Activated CD4-positive, alpha-beta T cell treated with anti-CD3 and anti-CD28 coated beads for 36 hours (primary cell): ENCODE measurements at regions not wholly inside any gene's neighbourhood (a gene's known extent, or its start where the extent isn't known, plus 50 kb on each side); places are given as distances from the start of the nearest gene placed in this dataset.
"Not testable (repeated sequence)": the region's sequence is repeated elsewhere in the genome, so short reads cannot be mapped to it uniquely, and the experiment has no call there.

Experiments used
- ATAC-seq: fragments of 200-7000 bp; cut with Tn5 transposase; one replicate; pipeline ENCODE4 v1.10.0; 2021; ENCODE audit warnings: mild to moderate bottlenecking, moderate library complexity
- CTCF ChIA-PET: fragments of 350-600 bp; sonication (Branson Sonifier 250); formaldehyde crosslinking; loops from one replicate; lab custom pipeline; 2021; ENCODE audit warnings: antibody characterized with exemption; lab: Charles Lee
- POLR2A ChIA-PET: fragments of 350-600 bp; sonication (Branson Sonifier 250); formaldehyde crosslinking; loops from one replicate; lab custom pipeline; 2021; ENCODE audit warnings: antibody characterized with exemption, inconsistent platforms; lab: Charles Lee
- DNase-seq: peaks from one replicate; pipeline ENCODE4 v3.0.0-alpha.2; 2020
- H3K27ac Mint-ChIP-seq: one replicate; pipeline ENCODE4 v1.8.0; 2021; ENCODE audit warnings: mixed read lengths
- H3K27me3 Mint-ChIP-seq: one replicate; pipeline ENCODE4 v1.8.0; 2021; ENCODE audit warnings: mixed read lengths
- H3K36me3 Mint-ChIP-seq: one replicate; pipeline ENCODE4 v1.8.0; 2021; ENCODE audit warnings: low read depth, mixed read lengths
- H3K4me1 Mint-ChIP-seq: one replicate; pipeline ENCODE4 v1.8.0; 2021; ENCODE audit warnings: mixed read lengths
- H3K4me3 Mint-ChIP-seq: one replicate; pipeline ENCODE4 v1.8.0; 2021; ENCODE audit warnings: mild to moderate bottlenecking, moderate library complexity, mixed read lengths
- H3K9me3 Mint-ChIP-seq: one replicate; pipeline ENCODE4 v1.8.0; 2021; ENCODE audit warnings: low read depth, mixed read lengths
- intact Hi-C, 2 experiments: fragments of 100-400 bp; cut with DNase I in 1 of 2; cut with micrococcal nuclease in 1 of 2; formaldehyde crosslinking; loops; one replicate each; pipeline versions ENCODE4 v1.14.2 to v1.15.1; 2022 to 2024; cut with DNase I, micrococcal nuclease

- H3K4me1 Mint-ChIP-seq, CTCF ChIA-PET, H3K27me3 Mint-ChIP-seq, DNase-seq, POLR2A ChIA-PET, ATAC-seq, H3K27ac Mint-ChIP-seq, H3K36me3 Mint-ChIP-seq, H3K9me3 Mint-ChIP-seq, H3K4me3 Mint-ChIP-seq, intact Hi-C loops: not testable (repeated sequence)
Observed at GRCh38 chr4:66561465-66562053, 891.3 kb upstream of the EPHA5 start.

GRCh38 chr4:66558651-66559050, 888.4 kb upstream of the EPHA5 start:
- POLR2A ChIA-PET = no interaction called here
- H3K4me3 Mint-ChIP-seq = no peak overlapping the region
- CTCF ChIA-PET = interaction anchor here (0.5 kb wide), 1 partner anchor 122 kb away, joined by 3 read pairs; no protein-coding TSS in a partner anchor
- no peaks in the 10 kb centered on the region for H3K36me3 Mint-ChIP-seq
- intact Hi-C loops = no loop called here
- H3K4me1 Mint-ChIP-seq = no peaks in the 10 kb centered on the region
- H3K9me3 Mint-ChIP-seq = no peaks in the 10 kb centered on the region
- H3K27me3 Mint-ChIP-seq = no peaks in the 10 kb centered on the region
- no peak overlapping the region for H3K27ac Mint-ChIP-seq
- ATAC-seq (no peak), DNase-seq (no peak)

- no peak for DNase-seq
- H3K36me3 Mint-ChIP-seq = no peaks in the 10 kb centered on the region
- ChIA-PET POLR2A (no interaction called here), CTCF (no interaction called here)
- H3K27me3 Mint-ChIP-seq = no peaks in the 10 kb centered on the region
- no peak for ATAC-seq
- intact Hi-C loops = no loop called here
- H3K9me3 Mint-ChIP-seq = peaks cover 4% of the 10 kb centered on the region
- H3K4me1 Mint-ChIP-seq = no peaks in the 10 kb centered on the region
- H3K27ac Mint-ChIP-seq = no peak overlapping the region
- no peak overlapping the region for H3K4me3 Mint-ChIP-seq
Observed at GRCh38 chr4:66556651-66557278, 886.5 kb upstream of the EPHA5 start.

DNA sequence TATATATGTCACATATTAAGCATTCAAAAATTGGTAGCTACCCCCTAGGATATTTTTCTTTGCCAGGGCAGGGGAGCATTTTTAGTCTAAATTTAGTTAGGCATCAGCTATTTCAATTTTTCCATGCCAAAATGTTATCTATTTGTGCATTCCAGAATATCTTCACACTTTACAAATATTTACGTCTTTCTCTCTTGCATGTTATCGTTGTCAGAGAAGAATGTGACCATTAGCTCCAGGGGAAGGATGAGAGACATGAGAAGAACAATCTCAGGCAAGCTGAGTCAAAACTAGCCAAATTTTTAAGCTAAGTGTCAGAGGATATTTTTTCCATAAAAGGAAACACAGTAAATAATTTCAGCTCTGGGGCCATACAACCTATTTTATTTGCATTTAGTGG, 885.0 kb upstream of the EPHA5 start:
- Mint-ChIP-seq H3K9me3 (peaks cover 4% of the 10 kb centered on the region), H3K4me1 (no peaks in the 10 kb centered on the region), H3K27ac (no peak overlapping the region), H3K36me3 (no peaks in the 10 kb centered on the region), H3K4me3 (no peak overlapping the region), H3K27me3 (no peaks in the 10 kb centered on the region)
- ChIA-PET POLR2A (no interaction called here), CTCF (no interaction called here)
- intact Hi-C loops = no loop called here
- no peak for DNase-seq
- no peak for ATAC-seq

DNA sequence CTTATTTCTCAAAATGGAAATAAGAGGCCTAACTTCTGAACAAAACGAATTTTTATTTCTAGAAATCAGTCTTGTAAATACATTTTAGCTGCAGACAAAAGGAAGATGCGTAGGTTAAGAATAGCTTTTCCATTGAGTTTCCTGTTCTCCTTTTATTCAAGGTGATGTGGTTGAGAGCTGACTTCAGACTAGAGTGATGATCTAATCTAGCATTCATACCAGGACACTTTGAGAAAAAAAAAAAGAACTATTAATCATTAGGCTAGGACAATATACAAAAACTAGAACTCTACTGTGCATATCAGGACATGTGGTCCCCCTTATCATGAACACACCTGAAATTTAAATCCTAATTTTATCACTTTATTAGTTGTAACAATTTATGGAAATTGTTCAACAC, 884.5 kb upstream of the EPHA5 start:
- Mint-ChIP-seq H3K4me1 (no peaks in the 10 kb centered on the region), H3K27me3 (no peaks in the 10 kb centered on the region), H3K9me3 (peaks cover 6% of the 10 kb centered on the region), H3K36me3 (no peaks in the 10 kb centered on the region), H3K4me3 (no peak overlapping the region), H3K27ac (no peak overlapping the region)
- ATAC-seq (no peak), DNase-seq (no peak)
- intact Hi-C loops = no loop called here
- POLR2A ChIA-PET = no interaction called here
- CTCF ChIA-PET = no interaction called here

GRCh38 chr4:66545301-66545700, 875.0 kb upstream of the EPHA5 start:
- H3K4me3 Mint-ChIP-seq, DNase-seq, CTCF ChIA-PET, intact Hi-C loops, H3K27me3 Mint-ChIP-seq, H3K4me1 Mint-ChIP-seq, H3K36me3 Mint-ChIP-seq, POLR2A ChIA-PET, ATAC-seq, H3K27ac Mint-ChIP-seq: not testable (repeated sequence)
- H3K9me3 Mint-ChIP-seq = peaks cover 14% of the 10 kb centered on the region

GRCh38 chr4:66544281-66544680, 874.0 kb upstream of the EPHA5 start:
- intact Hi-C loops = loop anchor here in 1 of 2 experiments (5.0 kb wide), 1 partner anchor 747 kb away; no protein-coding TSS in a partner anchor
- H3K36me3 Mint-ChIP-seq = no peaks in the 10 kb centered on the region
- no peak overlapping the region for H3K27ac Mint-ChIP-seq
- ATAC-seq (no peak), DNase-seq (no peak)
- ChIA-PET POLR2A (no interaction called here), CTCF (no interaction called here)
- peaks cover 11% of the 10 kb centered on the region for H3K9me3 Mint-ChIP-seq
- no peak overlapping the region for H3K4me3 Mint-ChIP-seq
- no peaks in the 10 kb centered on the region for H3K27me3 Mint-ChIP-seq
- no peaks in the 10 kb centered on the region for H3K4me1 Mint-ChIP-seq

- intact Hi-C loops = loop anchor here in 1 of 2 experiments (5.0 kb wide), 1 partner anchor 742 kb away; no protein-coding TSS in a partner anchor
Observed at GRCh38 chr4:66539745-66540144, 869.5 kb upstream of the EPHA5 start.

DNA sequence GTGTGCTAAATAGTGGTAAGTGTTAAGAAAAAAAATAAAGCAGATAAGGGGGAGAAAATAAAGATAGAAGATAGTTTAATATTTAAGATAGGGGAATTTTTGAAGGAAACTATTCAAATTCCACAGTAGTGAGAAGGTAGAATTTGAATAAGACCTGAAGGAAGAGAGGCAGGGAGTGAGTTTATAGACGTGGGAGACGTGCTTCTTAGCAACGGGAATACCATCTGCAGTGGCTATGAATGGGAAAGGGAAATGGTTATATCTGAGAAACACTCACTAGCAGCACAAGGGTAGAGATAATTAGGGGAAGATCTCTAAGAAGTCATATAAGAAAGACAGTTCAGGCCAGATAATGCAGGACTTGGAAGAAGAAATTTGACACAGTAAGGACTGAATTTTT, 854.5 kb upstream of the EPHA5 start:
- CTCF ChIA-PET = no interaction called here
- no peak for DNase-seq

More at GRCh38 chr4:66539745-66540144, 869.5 kb upstream of the EPHA5 start:
- Mint-ChIP-seq H3K9me3 (peaks cover 11% of the 10 kb centered on the region), H3K36me3 (no peaks in the 10 kb centered on the region), H3K27me3 (no peaks in the 10 kb centered on the region), H3K4me1 (no peaks in the 10 kb centered on the region), H3K27ac (no peak overlapping the region), H3K4me3 (no peak overlapping the region)
- POLR2A ChIA-PET = no interaction called here
- no peak for DNase-seq
- CTCF ChIA-PET = no interaction called here
- no peak for ATAC-seq

GRCh38 chr4:66522244-66522643, 852.0 kb upstream of the EPHA5 start:
- no peak for ATAC-seq
- Mint-ChIP-seq H3K9me3 (peaks cover 12% of the 10 kb centered on the region), H3K4me1 (no peaks in the 10 kb centered on the region), H3K27ac (no peak overlapping the region), H3K27me3 (no peaks in the 10 kb centered on the region), H3K4me3 (no peak overlapping the region), H3K36me3 (no peaks in the 10 kb centered on the region)
- intact Hi-C loops = no loop called here
- ChIA-PET CTCF (no interaction called here), POLR2A (no interaction called here)
- DNase-seq = no peak

More for the DNA sequence above, 854.5 kb upstream of the EPHA5 start:
- ATAC-seq = no peak
- intact Hi-C loops = no loop called here
- Mint-ChIP-seq H3K36me3 (no peaks in the 10 kb centered on the region), H3K27ac (no peak overlapping the region), H3K9me3 (peaks cover 16% of the 10 kb centered on the region), H3K27me3 (no peaks in the 10 kb centered on the region), H3K4me1 (no peaks in the 10 kb centered on the region), H3K4me3 (no peak overlapping the region)
- POLR2A ChIA-PET = no interaction called here

DNA sequence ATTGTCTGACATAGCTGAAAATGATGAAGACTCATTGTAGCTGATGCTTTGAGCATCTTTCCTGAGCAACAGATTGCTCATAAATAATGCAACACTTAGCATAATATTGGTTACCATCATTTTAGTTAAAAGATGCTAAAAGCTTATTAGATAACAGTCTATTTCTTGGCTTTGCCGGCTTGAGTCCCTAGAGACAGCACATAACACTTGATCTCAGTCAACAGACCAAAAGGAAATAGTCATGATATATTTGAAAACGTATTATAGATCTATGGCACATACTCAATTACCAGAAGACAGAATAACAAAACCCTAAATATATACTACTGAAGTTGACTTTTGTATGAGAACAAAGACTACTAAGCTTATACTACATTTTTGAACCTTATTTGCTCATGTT, 846.7 kb upstream of the EPHA5 start:
- H3K36me3 Mint-ChIP-seq = no peaks in the 10 kb centered on the region
- H3K4me1 Mint-ChIP-seq = no peaks in the 10 kb centered on the region
- DNase-seq (no peak), ATAC-seq (no peak)
- POLR2A ChIA-PET = no interaction called here
- H3K27ac Mint-ChIP-seq = no peak overlapping the region
- H3K9me3 Mint-ChIP-seq = peaks cover 2% of the 10 kb centered on the region
- H3K4me3 Mint-ChIP-seq = no peak overlapping the region
- CTCF ChIA-PET = no interaction called here
- no peaks in the 10 kb centered on the region for H3K27me3 Mint-ChIP-seq
- intact Hi-C loops = no loop called here

DNA sequence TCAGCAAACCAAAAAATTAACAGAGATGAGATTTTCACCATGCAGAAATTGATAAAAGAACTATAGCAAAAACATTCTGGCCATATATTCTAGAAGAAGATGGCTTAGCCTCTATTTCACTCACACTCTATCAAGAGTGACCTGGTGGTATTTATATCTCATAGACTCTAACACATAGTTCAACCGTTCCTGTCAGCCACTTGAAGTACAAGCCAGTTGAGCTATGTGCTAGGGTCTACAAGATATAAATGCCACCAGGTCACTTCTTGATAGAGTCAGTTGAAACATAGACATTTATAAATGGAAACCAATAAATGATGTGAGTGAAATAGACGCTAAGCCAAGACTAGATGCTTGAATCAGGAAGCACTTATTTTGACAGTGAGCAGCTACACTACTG, 836.7 kb upstream of the EPHA5 start:
- H3K36me3 Mint-ChIP-seq = no peaks in the 10 kb centered on the region
- ATAC-seq (no peak), DNase-seq (no peak)
- H3K4me1 Mint-ChIP-seq = no peaks in the 10 kb centered on the region
- intact Hi-C loops = no loop called here
- ChIA-PET POLR2A (no interaction called here), CTCF (no interaction called here)
- H3K9me3 Mint-ChIP-seq = peaks cover 4% of the 10 kb centered on the region
- no peaks in the 10 kb centered on the region for H3K27me3 Mint-ChIP-seq
- H3K27ac Mint-ChIP-seq = no peak overlapping the region
- H3K4me3 Mint-ChIP-seq = no peak overlapping the region
